Mesendoderm (in vitro differentiated cells): ENCODE measurements at regions not wholly inside any gene's neighbourhood (a gene's known extent, or its start where the extent isn't known, plus 50 kb on each side); places are given as distances from the start of the nearest gene placed in this dataset.
"Not testable (repeated sequence)": the region's sequence is repeated elsewhere in the genome, so short reads cannot be mapped to it uniquely, and the experiment has no call there.

ENCODE experiments used
- DNase-seq: peaks from one replicate; pipeline ENCODE4 v3.0.0; 2013
- H2AK5ac ChIP-seq: 2 replicates; pipeline ENCODE4 v1.6.1; 2013; ENCODE audit warnings: low read length, inconsistent platforms
- H2BK120ac ChIP-seq: 2 replicates; pipeline ENCODE4 v1.6.1; 2013; ENCODE audit warnings: low read depth, mild to moderate bottlenecking, low read length, moderate library complexity, mixed read lengths
- H2BK15ac ChIP-seq: replicated peaks from 2 replicates; pipeline ENCODE4 v1.6.1; 2013; ENCODE audit warnings: low read depth, mild to moderate bottlenecking, moderate library complexity
- H2BK5ac ChIP-seq: 2 replicates; pipeline ENCODE4 v1.6.1; 2013; ENCODE audit warnings: low read length, inconsistent platforms
- H3K18ac ChIP-seq: 2 replicates; pipeline ENCODE4 v1.6.1; 2013; ENCODE audit warnings: mild to moderate bottlenecking, low read length, mixed read lengths
- H3K23ac ChIP-seq: one replicate; pipeline ENCODE4 v1.6.1; 2013; ENCODE audit warnings: low read length
- H3K27ac ChIP-seq: 2 replicates; pipeline ENCODE4 v1.5.1; 2013; ENCODE audit warnings: low read depth, mild to moderate bottlenecking, inconsistent platforms, low read length, moderate library complexity
- H3K27me3 ChIP-seq: 2 replicates; pipeline ENCODE4 v1.6.1; 2013; ENCODE audit warnings: low read length, control low read depth, mild to moderate bottlenecking, inconsistent platforms; ENCODE audit not compliant: insufficient read depth, poor library complexity
- H3K36me3 ChIP-seq: 2 replicates; pipeline ENCODE4 v1.6.1; 2013; ENCODE audit warnings: low read length, inconsistent platforms; ENCODE audit not compliant: control insufficient read depth, insufficient read depth
- H3K4ac ChIP-seq: one replicate; pipeline ENCODE4 v1.6.1; 2013; ENCODE audit warnings: low read depth, mild to moderate bottlenecking, low read length, moderate library complexity
- H3K4me1 ChIP-seq: 2 replicates; pipeline ENCODE4 v1.6.1; 2013; ENCODE audit warnings: low read depth, low read length, inconsistent platforms; ENCODE audit not compliant: control insufficient read depth
- H3K4me2 ChIP-seq: 2 replicates; pipeline ENCODE4 v1.6.1; 2013; ENCODE audit warnings: low read length
- H3K4me3 ChIP-seq: 2 replicates; pipeline ENCODE4 v1.5.1; 2013; ENCODE audit warnings: mild to moderate bottlenecking, low read length
- H3K56ac ChIP-seq: one replicate; pipeline ENCODE4 v1.6.1; 2013; ENCODE audit warnings: low read length
- H3K79me1 ChIP-seq: 2 replicates; pipeline ENCODE4 v1.6.1; 2013; ENCODE audit warnings: low read length, inconsistent platforms
- H3K79me2 ChIP-seq: 2 replicates; pipeline ENCODE4 v1.6.1; 2013; ENCODE audit warnings: mild to moderate bottlenecking, low read length; ENCODE audit not compliant: control insufficient read depth, insufficient read depth
- H3K9ac ChIP-seq: 2 replicates; pipeline ENCODE4 v1.6.1; 2013; ENCODE audit warnings: low read length, inconsistent platforms
- H4K5ac ChIP-seq: one replicate; pipeline ENCODE4 v1.6.1; 2013; ENCODE audit warnings: low read length
- H4K8ac ChIP-seq: one replicate; pipeline ENCODE4 v1.6.1; 2013; ENCODE audit warnings: low read depth, mild to moderate bottlenecking, control low read depth, low read length, moderate library complexity
- WGBS: extraction: QIAGEN DNeasy Blood & Tissue Kit; methylation state at CpG from one replicate; pipeline ENCODE4 v1.1.7; 2013; ENCODE audit warnings: low lambda C conversion rate, missing lambda C conversion rate; ENCODE audit not compliant: insufficient coverage; ENCODE audit errors: extremely low coverage; 5-methylcytosine and 5-hydroxymethylcytosine counted together

DNA sequence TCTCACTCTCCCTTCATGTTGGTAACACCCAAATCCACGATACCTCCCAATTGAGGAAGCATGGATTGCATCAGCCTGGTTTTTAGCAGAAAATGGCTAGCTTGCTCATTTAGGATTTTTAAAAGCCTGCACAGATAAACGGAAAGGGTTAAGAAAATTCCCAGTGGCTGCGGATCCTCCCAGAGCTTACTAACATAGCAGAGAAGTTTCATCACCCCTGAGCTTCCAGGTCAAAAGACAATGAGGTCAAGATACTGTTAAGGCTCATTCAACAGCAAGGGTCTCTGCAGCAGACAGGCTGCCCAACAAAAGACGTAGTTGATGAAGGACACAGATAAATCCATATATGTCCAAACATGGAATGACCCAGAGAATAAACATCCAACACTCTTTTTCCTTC, 220.2 kb downstream of the ASMT start:
- H3K27me3 ChIP-seq: no peaks in the 10 kb centered on the region
- no peak overlapping the region for H2BK15ac ChIP-seq
- H3K9ac ChIP-seq: no peak overlapping the region
- no peak overlapping the region for H3K4me2 ChIP-seq
- no CpG with 5 or more reads among the region's 4 CpGs for WGBS
- H3K36me3 ChIP-seq: no peaks in the 10 kb centered on the region
- H2BK120ac ChIP-seq: no peak overlapping the region
- H3K23ac ChIP-seq: no peak overlapping the region
- H3K18ac ChIP-seq: peak overlapping the region; percentile 86
- no peaks in the 10 kb centered on the region for H3K79me2 ChIP-seq
- no peaks in the 10 kb centered on the region for H3K4me1 ChIP-seq
- H3K4ac ChIP-seq: no peak overlapping the region
- H3K27ac ChIP-seq: no peak overlapping the region
- DNase-seq: peak; percentile 70
- H3K79me1 ChIP-seq: no peaks in the 10 kb centered on the region
- H4K8ac ChIP-seq: no peak overlapping the region
- H2BK5ac ChIP-seq: no peak overlapping the region
- no peak overlapping the region for H4K5ac ChIP-seq
- no peak overlapping the region for H2AK5ac ChIP-seq
- peak overlapping the region; percentile 44 for H3K56ac ChIP-seq
- no peak overlapping the region for H3K4me3 ChIP-seq

DNA sequence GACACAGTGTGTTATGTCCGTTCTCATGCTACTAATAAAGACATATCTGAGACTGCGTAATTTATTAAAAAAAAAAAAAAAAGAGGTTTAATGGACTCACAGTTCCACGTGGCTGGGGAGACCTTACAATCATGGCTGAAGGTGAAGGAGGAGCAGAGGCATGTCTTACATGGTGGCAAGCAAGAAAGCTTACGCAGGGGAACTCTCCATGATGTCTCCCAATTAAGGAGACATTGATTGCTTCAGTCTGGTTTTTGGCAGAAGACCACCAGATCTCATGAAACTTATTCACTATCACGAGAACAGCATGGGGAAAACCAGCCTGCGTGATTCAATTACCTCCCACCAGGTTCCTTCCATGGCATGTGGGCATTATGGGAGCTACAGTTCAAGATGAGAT, 221.8 kb downstream of the ASMT start:
- H3K4ac ChIP-seq: no peak overlapping the region
- no peaks in the 10 kb centered on the region for H3K79me1 ChIP-seq
- no peak overlapping the region for H3K27ac ChIP-seq
- no peak overlapping the region for H3K4me2 ChIP-seq
- H3K56ac ChIP-seq: no peak overlapping the region
- H3K4me3 ChIP-seq: no peak overlapping the region
- peak; percentile 14 for DNase-seq
- WGBS: no CpG with 5 or more reads among the region's 6 CpGs
- no peak overlapping the region for H4K8ac ChIP-seq
- no peak overlapping the region for H2BK120ac ChIP-seq
- H2BK15ac ChIP-seq: no peak overlapping the region
- H2AK5ac ChIP-seq: no peak overlapping the region
- H3K23ac ChIP-seq: no peak overlapping the region
- H3K9ac ChIP-seq: no peak overlapping the region
- no peak overlapping the region for H2BK5ac ChIP-seq
- H3K4me1 ChIP-seq: no peaks in the 10 kb centered on the region
- no peaks in the 10 kb centered on the region for H3K36me3 ChIP-seq
- no peaks in the 10 kb centered on the region for H3K27me3 ChIP-seq
- no peaks in the 10 kb centered on the region for H3K79me2 ChIP-seq
- no peak overlapping the region for H4K5ac ChIP-seq
- H3K18ac ChIP-seq: no peak overlapping the region

DNA sequence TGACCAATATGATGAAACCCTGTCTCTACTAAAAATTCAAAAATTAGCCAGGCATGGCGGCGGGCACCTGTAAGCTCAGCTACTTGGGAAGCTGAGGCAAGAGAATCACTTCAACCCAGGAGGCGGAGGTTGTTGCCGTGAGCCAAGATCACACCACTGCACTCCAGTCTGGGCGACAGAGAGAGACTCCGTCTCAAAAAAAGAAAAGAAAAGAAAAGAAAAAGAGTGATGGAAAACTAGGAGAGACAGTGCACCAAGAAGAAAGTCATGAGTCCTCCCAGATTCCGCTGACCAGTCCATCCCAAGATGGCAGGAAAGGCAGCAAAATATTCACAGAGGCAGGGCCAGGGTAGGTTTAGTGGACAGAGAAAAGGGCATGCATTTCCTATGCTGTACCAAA, 226.9 kb downstream of the ASMT start:
- H2BK15ac ChIP-seq: no peak overlapping the region
- no peaks in the 10 kb centered on the region for H3K36me3 ChIP-seq
- H2BK5ac ChIP-seq: no peak overlapping the region
- no peak overlapping the region for H3K9ac ChIP-seq
- no peak overlapping the region for H3K4me3 ChIP-seq
- H4K5ac ChIP-seq: no peak overlapping the region
- H2AK5ac ChIP-seq: no peak overlapping the region
- H3K4ac ChIP-seq: no peak overlapping the region
- H3K79me1 ChIP-seq: no peaks in the 10 kb centered on the region
- no peak overlapping the region for H3K27ac ChIP-seq
- no peak for DNase-seq
- H4K8ac ChIP-seq: no peak overlapping the region
- no peaks in the 10 kb centered on the region for H3K79me2 ChIP-seq
- no peaks in the 10 kb centered on the region for H3K4me1 ChIP-seq
- no peak overlapping the region for H3K4me2 ChIP-seq
- no CpG with 5 or more reads among the region's 7 CpGs for WGBS
- H3K18ac ChIP-seq: no peak overlapping the region
- H3K27me3 ChIP-seq: no peaks in the 10 kb centered on the region
- H3K23ac ChIP-seq: no peak overlapping the region
- no peak overlapping the region for H2BK120ac ChIP-seq
- H3K56ac ChIP-seq: no peak overlapping the region

DNA sequence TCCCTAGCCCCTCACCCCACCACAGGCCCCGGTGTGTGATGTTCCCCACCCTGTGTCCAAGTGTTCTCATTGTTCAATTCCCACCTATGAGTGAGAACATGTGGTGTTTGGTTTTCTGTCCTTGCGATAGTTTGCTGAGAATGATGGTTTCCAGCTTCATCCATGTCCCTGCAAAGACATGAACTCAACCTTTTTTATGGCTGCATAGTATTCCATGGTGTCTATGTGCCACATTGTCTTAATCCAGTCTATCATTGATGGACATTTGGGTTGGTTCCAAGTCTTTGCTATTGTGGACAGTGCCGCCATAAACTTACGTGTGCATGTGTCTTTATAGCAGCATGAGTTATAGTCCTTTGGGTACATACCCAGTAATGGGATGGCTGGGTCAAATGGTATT, 232.1 kb downstream of the ASMT start:
- H3K18ac ChIP-seq, H3K27me3 ChIP-seq, H3K4me1 ChIP-seq, H4K8ac ChIP-seq, H3K36me3 ChIP-seq, H3K56ac ChIP-seq, H3K79me1 ChIP-seq, H2BK5ac ChIP-seq, H3K79me2 ChIP-seq, H3K4ac ChIP-seq, H3K4me3 ChIP-seq, H2AK5ac ChIP-seq, H3K27ac ChIP-seq, H2BK120ac ChIP-seq, H3K23ac ChIP-seq, H2BK15ac ChIP-seq, DNase-seq, H3K9ac ChIP-seq, H3K4me2 ChIP-seq, H4K5ac ChIP-seq: not testable (repeated sequence)
- WGBS: no CpG with 5 or more reads among the region's 4 CpGs

DNA sequence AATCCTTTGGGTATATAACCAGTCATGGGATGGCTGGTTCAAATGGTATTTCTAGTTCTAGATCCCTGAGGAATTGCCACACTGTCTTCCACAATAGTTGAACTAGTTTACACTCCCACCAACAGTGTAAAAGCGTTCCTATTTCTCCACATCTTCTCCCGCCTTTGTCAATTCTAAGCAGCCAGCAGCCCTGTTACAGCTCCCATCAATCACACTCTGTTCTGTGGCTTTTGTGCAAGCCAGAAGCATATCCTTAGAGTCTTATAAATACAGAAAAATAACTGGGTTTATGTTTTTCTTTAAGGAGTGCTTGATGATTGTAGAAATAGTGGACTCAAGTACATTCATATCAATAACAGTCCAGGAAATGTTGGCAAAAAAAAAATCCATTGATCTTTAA, 232.9 kb downstream of the ASMT start:
- H2AK5ac ChIP-seq, H3K18ac ChIP-seq, H3K36me3 ChIP-seq, H3K27ac ChIP-seq, H3K56ac ChIP-seq, H3K4me3 ChIP-seq, H3K23ac ChIP-seq, H2BK5ac ChIP-seq, DNase-seq, H4K8ac ChIP-seq, H3K4me1 ChIP-seq, H3K79me1 ChIP-seq, H2BK120ac ChIP-seq, H3K4me2 ChIP-seq, H3K4ac ChIP-seq, H3K79me2 ChIP-seq, H2BK15ac ChIP-seq, H4K5ac ChIP-seq, H3K27me3 ChIP-seq, H3K9ac ChIP-seq: not testable (repeated sequence)
- WGBS: no CpG with 5 or more reads among the region's 2 CpGs

DNA sequence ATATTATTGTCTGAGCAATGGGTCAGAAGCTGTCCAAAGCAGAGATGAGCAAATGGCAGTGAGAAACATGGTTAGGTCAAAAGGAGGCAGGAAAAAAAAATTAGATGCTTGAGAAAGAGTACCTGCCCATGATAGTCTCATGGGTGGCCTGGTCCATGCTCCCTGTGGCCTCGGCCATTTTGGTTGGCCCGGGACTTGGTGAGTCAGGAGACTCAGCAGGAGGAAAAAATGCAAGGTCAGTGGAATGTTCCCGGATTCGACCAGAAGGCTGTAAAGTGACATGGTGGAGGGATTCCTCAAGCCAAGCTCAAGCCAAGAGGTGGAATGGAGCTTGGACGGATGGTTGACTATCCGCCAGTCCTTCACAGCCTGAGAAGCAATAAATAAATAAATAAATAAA, 236.7 kb downstream of the ASMT start:
- H3K4ac ChIP-seq: no peak overlapping the region
- no peaks in the 10 kb centered on the region for H3K79me2 ChIP-seq
- no peaks in the 10 kb centered on the region for H3K4me1 ChIP-seq
- no peak overlapping the region for H2BK120ac ChIP-seq
- H3K9ac ChIP-seq: no peak overlapping the region
- no peak overlapping the region for H3K4me3 ChIP-seq
- no peak overlapping the region for H3K18ac ChIP-seq
- H3K4me2 ChIP-seq: no peak overlapping the region
- H3K56ac ChIP-seq: no peak overlapping the region
- no peak overlapping the region for H4K5ac ChIP-seq
- H3K36me3 ChIP-seq: no peaks in the 10 kb centered on the region
- no peak overlapping the region for H2AK5ac ChIP-seq
- no peak overlapping the region for H3K23ac ChIP-seq
- WGBS: no CpG with 5 or more reads among the region's 6 CpGs
- H2BK5ac ChIP-seq: no peak overlapping the region
- no peak overlapping the region for H4K8ac ChIP-seq
- H2BK15ac ChIP-seq: no peak overlapping the region
- DNase-seq: peak; percentile 41
- no peak overlapping the region for H3K27ac ChIP-seq
- no peaks in the 10 kb centered on the region for H3K79me1 ChIP-seq
- H3K27me3 ChIP-seq: no peaks in the 10 kb centered on the region
